IMR-90 (cell line): ENCODE measurements at regions not wholly inside any gene's neighbourhood (a gene's known extent, or its start where the extent isn't known, plus 50 kb on each side); places are given as distances from the start of the nearest gene placed in this dataset.

Experiments
- ATAC-seq: fragments of 200-7000 bp; cut with Tn5 transposase; 2 replicates; pipeline ENCODE4 v1.9.1; 2020; ENCODE audit warnings: low read depth, mild to moderate bottlenecking, moderate library complexity
- BruUV-seq: library from RNA; stranded (reverse); fragments of 400-500 nt; replicated peaks from 2 replicates; lab custom pipeline; 2021; lab: Mats Ljungman, UMichigan
- CTCF ChIA-PET: fragments of 300-600 bp; formaldehyde crosslinking; extraction: SDS; loops from one replicate; lab custom pipeline; 2021; ENCODE audit warnings: antibody characterized with exemption; lab: Yijun Ruan, JAX
- POLR2A ChIA-PET: fragments of 300-600 bp; sonication (Branson Sonifier 250); formaldehyde crosslinking; loops from one replicate; lab custom pipeline; 2022; ENCODE audit warnings: antibody characterized with exemption; ENCODE audit not compliant: unreplicated experiment; lab: Charles Lee
- DNase-seq: peaks from one replicate; pipeline ENCODE4 v3.0.0; 2013
- H2AFZ ChIP-seq: replicated peaks from 2 replicates; pipeline ENCODE3; 2013; ENCODE audit warnings: low read length, mild to moderate bottlenecking; ENCODE audit not compliant: poor library complexity
- H2AK5ac ChIP-seq: 2 replicates; pipeline ENCODE4 v1.6.1; 2013; ENCODE audit warnings: low read depth, low read length, inconsistent platforms
- H2AK9ac ChIP-seq: replicated peaks from 2 replicates; pipeline ENCODE3; 2013; ENCODE audit warnings: mild to moderate bottlenecking, low read depth, low read length, moderate library complexity; ENCODE audit not compliant: poor library complexity
- H2BK120ac ChIP-seq: 2 replicates; pipeline ENCODE4 v1.6.1; 2013; ENCODE audit warnings: low read depth, low read length, inconsistent platforms
- H2BK15ac ChIP-seq: 3 replicates; pipeline ENCODE4 v1.6.1; 2013; ENCODE audit warnings: low read depth, low read length, inconsistent platforms
- H2BK20ac ChIP-seq: 2 replicates; pipeline ENCODE4 v1.6.1; 2013; ENCODE audit warnings: low read depth, mild to moderate bottlenecking, inconsistent platforms, low read length, moderate library complexity
- H2BK5ac ChIP-seq: 2 replicates; pipeline ENCODE4 v1.6.1; 2013; ENCODE audit warnings: mild to moderate bottlenecking, low read depth, low read length, inconsistent platforms; ENCODE audit not compliant: poor library complexity, severe bottlenecking
- H3K14ac ChIP-seq: replicated peaks from 2 replicates; pipeline ENCODE4 v1.6.1; 2013; ENCODE audit warnings: low read depth, low read length, inconsistent platforms
- H3K18ac ChIP-seq: 2 replicates; pipeline ENCODE4 v1.6.1; 2013; ENCODE audit warnings: low read depth, low read length, control low read depth
- H3K23ac ChIP-seq: 2 replicates; pipeline ENCODE4 v1.6.1; 2013; ENCODE audit warnings: low read depth, low read length, inconsistent platforms
- H3K27ac ChIP-seq: 2 replicates; pipeline ENCODE4 v1.5.1; 2013; ENCODE audit warnings: mild to moderate bottlenecking, control low read depth, low read length; ENCODE audit not compliant: insufficient read depth
- H3K27me3 ChIP-seq: 2 replicates; pipeline ENCODE4 v1.6.1; 2013; ENCODE audit warnings: low read length; ENCODE audit not compliant: control insufficient read depth, insufficient read depth
- H3K36me3 ChIP-seq: 2 replicates; pipeline ENCODE4 v1.6.1; 2013; ENCODE audit warnings: low read length, mixed read lengths; ENCODE audit not compliant: control insufficient read depth, insufficient read depth
- H3K4ac ChIP-seq: 2 replicates; pipeline ENCODE4 v1.6.1; 2013; ENCODE audit warnings: low read depth, low read length, inconsistent platforms
- H3K4me1 ChIP-seq: 2 replicates; pipeline ENCODE4 v1.6.1; 2013; ENCODE audit warnings: low read length, mixed read lengths; ENCODE audit not compliant: control insufficient read depth, insufficient read depth
- H3K4me2 ChIP-seq: 2 replicates; pipeline ENCODE4 v1.6.1; 2013; ENCODE audit warnings: low read depth, mild to moderate bottlenecking, control low read depth, low read length, moderate library complexity
- H3K4me3 ChIP-seq: 2 replicates; pipeline ENCODE4 v1.5.1; 2013; ENCODE audit warnings: low read depth, mild to moderate bottlenecking, control low read depth, low read length, moderate library complexity; ENCODE audit not compliant: insufficient read depth
- H3K56ac ChIP-seq: 2 replicates; pipeline ENCODE4 v1.6.1; 2013; ENCODE audit warnings: low read length, inconsistent platforms; ENCODE audit not compliant: insufficient read depth; ENCODE audit errors: extremely low read depth
- H3K79me1 ChIP-seq, 2 experiments: 2 replicates each; pipeline ENCODE4 v1.6.1; 2013; ENCODE audit warnings: low read length in 2 of 2, inconsistent platforms in 1 of 2, low read depth in 1 of 2
- H3K9ac ChIP-seq: 2 replicates; pipeline ENCODE4 v1.6.1; 2013; ENCODE audit warnings: low read depth, low read length, control low read depth
- H3K9me1 ChIP-seq: 2 replicates; pipeline ENCODE4 v1.6.1; 2013; ENCODE audit warnings: low read length, inconsistent platforms; ENCODE audit not compliant: insufficient read depth
- H3K9me3 ChIP-seq: 2 replicates; pipeline ENCODE4 v1.6.1; 2013; ENCODE audit warnings: low read length; ENCODE audit not compliant: control insufficient read depth, insufficient read depth
- H4K20me1 ChIP-seq: 2 replicates; pipeline ENCODE4 v1.6.1; 2013; ENCODE audit warnings: low read length, inconsistent platforms; ENCODE audit not compliant: insufficient read depth
- H4K5ac ChIP-seq: 2 replicates; pipeline ENCODE4 v1.6.1; 2013; ENCODE audit warnings: mild to moderate bottlenecking, low read depth, low read length, control low read depth
- H4K8ac ChIP-seq, 2 experiments: 2 replicates each; pipeline ENCODE4 v1.6.1; 2013; ENCODE audit warnings: low read depth in 2 of 2, low read length in 2 of 2, control low read depth in 1 of 2, inconsistent platforms in 1 of 2
- H4K91ac ChIP-seq: 2 replicates; pipeline ENCODE4 v1.6.1; 2013; ENCODE audit warnings: low read depth, low read length, inconsistent platforms; ENCODE audit not compliant: insufficient read depth
- BHLHE40 ChIP-seq: fragments of 150-350 bp; IDR thresholded peaks from 2 replicates; pipeline ENCODE4 v1.6.1; 2016; ENCODE audit warnings: mild to moderate bottlenecking, low read depth, low read length
- CEBPB ChIP-seq: IDR thresholded peaks from 2 replicates; pipeline ENCODE4 v1.6.1; 2012; ENCODE audit warnings: low read depth, low read length, improper control_type of control experiment
- CTCF ChIP-seq: conservative IDR thresholded peaks from 2 replicates; pipeline ENCODE4 v1.5.1; 2012; ENCODE audit warnings: mild to moderate bottlenecking, low read depth, low read length, improper control_type of control experiment
- MXI1 ChIP-seq: IDR thresholded peaks from 2 replicates; pipeline ENCODE4 v1.6.1; 2012; ENCODE audit warnings: low read depth, mild to moderate bottlenecking, low read length, moderate library complexity, borderline replicate concordance
- NFE2L2 ChIP-seq: fragments of 150-350 bp; IDR thresholded peaks from 2 replicates; pipeline ENCODE4 v1.6.1; 2016; ENCODE audit warnings: low read depth, mild to moderate bottlenecking, low read length
- dilution Hi-C: fragments of 300-500 bp; cut with HindIII; formaldehyde crosslinking; loops from one replicate; pipeline ENCODE4 v1.14.3; 2018; ENCODE audit warnings: low sequenced_read_pairs; ENCODE audit not compliant: unreplicated experiment
- in situ Hi-C: fragments of 300-500 bp; cut with MboI; formaldehyde crosslinking; loops from 3 replicates; pipeline ENCODE4 v1.14.3; 2019; ENCODE audit warnings: low sequenced_read_pairs, inconsistent platforms, mixed read lengths
- intact Hi-C: fragments of 100-400 bp; cut with micrococcal nuclease; formaldehyde crosslinking; loops from 2 replicates; pipeline ENCODE4 v1.10.0; 2022

GRCh38 chr2:59171019-59171418, 929.9 kb upstream of the FANCL start:
- CTCF ChIA-PET, result no interaction called here

More at GRCh38 chr2:59171019-59171418, 929.9 kb upstream of the FANCL start:
- H2BK120ac ChIP-seq, result no peak overlapping the region
- in situ Hi-C loops (no loop called here), intact Hi-C loops (no loop called here), dilution Hi-C loops (no loop called here)
- H2AK9ac ChIP-seq, result no peak overlapping the region
- no peaks in the 10 kb centered on the region for H3K9me1 ChIP-seq
- BruUV-seq, result no TSS peak
- no peaks in the 10 kb centered on the region for H3K4me1 ChIP-seq
- H3K27me3 ChIP-seq, result no peaks in the 10 kb centered on the region
- H3K4ac ChIP-seq, result no peak overlapping the region
- no peak overlapping the region for H3K14ac ChIP-seq
- H3K4me3 ChIP-seq, result no peak overlapping the region
- no peak overlapping the region for H4K91ac ChIP-seq
- no peak for ATAC-seq
- DNase-seq, result no peak
- no peak overlapping the region for H3K18ac ChIP-seq
- H3K9ac ChIP-seq, result no peak overlapping the region
- no peak overlapping the region for H2BK20ac ChIP-seq
- H2BK5ac ChIP-seq, result no peak overlapping the region
- H3K23ac ChIP-seq, result no peak overlapping the region
- no peaks in the 10 kb centered on the region for H4K20me1 ChIP-seq
- H3K36me3 ChIP-seq, result no peaks in the 10 kb centered on the region
- H3K79me1 ChIP-seq, result no peaks in the 10 kb centered on the region
- H4K8ac ChIP-seq, result no peak overlapping the region
- H3K9me3 ChIP-seq, result 0 out of 2 replicates have a peak, but pooled peaks cover 2% of the 10 kb centered on the region
- H2BK15ac ChIP-seq, result no peak overlapping the region
- no peak overlapping the region for H3K56ac ChIP-seq
- no peak for TF ChIP-seq CTCF
- TF ChIP-seq BHLHE40, result no peak
- no peak for TF ChIP-seq NFE2L2
- no peak for TF ChIP-seq CEBPB
- no peak for TF ChIP-seq MXI1
- POLR2A ChIA-PET, result no interaction called here
- no peak overlapping the region for H3K27ac ChIP-seq
- H4K5ac ChIP-seq, result no peak overlapping the region
- no peak overlapping the region for H2AFZ ChIP-seq
- H3K4me2 ChIP-seq, result no peak overlapping the region
- H2AK5ac ChIP-seq, result no peak overlapping the region
